ENCODE measurements at regions not wholly inside any gene's neighbourhood (a gene's known extent, or its start where the extent isn't known, plus 50 kb on each side); places are given as distances from the start of the nearest gene placed in this dataset.
"Not testable (repeated sequence)": the region's sequence is repeated elsewhere in the genome, so short reads cannot be mapped to it uniquely, and the experiment has no call there.

- Histone ChIP-seq H3K27me3 (ENCODE audit: insufficient read depth, poor library complexity, severe bottlenecking) (no peaks in the 10 kb centered on the region), H3K36me3 (ENCODE audit: low read depth) (no peaks in the 10 kb centered on the region), H3K27ac (ENCODE audit: poor library complexity, severe bottlenecking) (peak overlapping the region; percentile 84), H3K4me3 (ENCODE audit: severe bottlenecking) (no peak overlapping the region), H3K4me1 (ENCODE audit: insufficient read depth, poor library complexity, severe bottlenecking) (peaks cover 54% of the 10 kb centered on the region), H3K9me3 (ENCODE audit: severe bottlenecking) (no peaks in the 10 kb centered on the region)
- ATAC-seq (ENCODE audit: low read depth), result peak; percentile 76
- TF ChIP-seq CTCF (IDR thresholded peaks at IDR 0.05; ENCODE audit: poor library complexity, severe bottlenecking), result no peak
- no peak for DNase-seq (ENCODE audit: low spot score)
Measured at GRCh38 chr5:174533751-174534241, 190.6 kb upstream of the MSX2 start.

GRCh38 chr5:174535669-174536068 lies 188.7 kb upstream of the MSX2 start:
- DNase-seq (ENCODE audit: low spot score) (no peak), ATAC-seq (ENCODE audit: low read depth) (peak; percentile 64)
- peak overlapping the region; percentile 84 for H3K27ac ChIP-seq (ENCODE audit: poor library complexity, severe bottlenecking)
- H3K27me3 ChIP-seq (ENCODE audit: insufficient read depth, poor library complexity, severe bottlenecking), result no peaks in the 10 kb centered on the region
- no peaks in the 10 kb centered on the region for H3K9me3 ChIP-seq (ENCODE audit: severe bottlenecking)
- H3K36me3 ChIP-seq (ENCODE audit: low read depth), result no peaks in the 10 kb centered on the region
- H3K4me1 ChIP-seq (ENCODE audit: insufficient read depth, poor library complexity, severe bottlenecking), result peaks cover 45% of the 10 kb centered on the region
- no peak for TF ChIP-seq CTCF (IDR thresholded peaks at IDR 0.05; ENCODE audit: poor library complexity, severe bottlenecking)
- no peak overlapping the region for H3K4me3 ChIP-seq (ENCODE audit: severe bottlenecking)

GRCh38 chr5:174539823-174540222 lies 184.6 kb upstream of the MSX2 start:
- H3K27ac ChIP-seq (ENCODE audit: poor library complexity, severe bottlenecking); H3K9me3 ChIP-seq (ENCODE audit: severe bottlenecking); H3K27me3 ChIP-seq (ENCODE audit: insufficient read depth, poor library complexity, severe bottlenecking); DNase-seq (ENCODE audit: low spot score); H3K36me3 ChIP-seq (ENCODE audit: low read depth); ATAC-seq (ENCODE audit: low read depth); H3K4me3 ChIP-seq (ENCODE audit: severe bottlenecking): not testable (repeated sequence)
- H3K4me1 ChIP-seq (ENCODE audit: insufficient read depth, poor library complexity, severe bottlenecking), result peaks cover 16% of the 10 kb centered on the region

- no peak overlapping the region for H3K4me3 ChIP-seq (ENCODE audit: severe bottlenecking)
- TF ChIP-seq CTCF (IDR thresholded peaks at IDR 0.05; ENCODE audit: poor library complexity, severe bottlenecking), result no peak
- no peaks in the 10 kb centered on the region for H3K27me3 ChIP-seq (ENCODE audit: insufficient read depth, poor library complexity, severe bottlenecking)
Measured at GRCh38 chr5:174542037-174542436, 182.3 kb upstream of the MSX2 start.

GRCh38 chr5:174542471-174542870 lies 181.9 kb upstream of the MSX2 start:
- Histone ChIP-seq H3K4me3 (ENCODE audit: severe bottlenecking) (no peak overlapping the region), H3K4me1 (ENCODE audit: insufficient read depth, poor library complexity, severe bottlenecking) (no peaks in the 10 kb centered on the region), H3K9me3 (ENCODE audit: severe bottlenecking) (no peaks in the 10 kb centered on the region), H3K36me3 (ENCODE audit: low read depth) (no peaks in the 10 kb centered on the region), H3K27me3 (ENCODE audit: insufficient read depth, poor library complexity, severe bottlenecking) (no peaks in the 10 kb centered on the region), H3K27ac (ENCODE audit: poor library complexity, severe bottlenecking) (no peak overlapping the region)
- DNase-seq (ENCODE audit: low spot score), result no peak
- no peak for ATAC-seq (ENCODE audit: low read depth)
- TF ChIP-seq CTCF (IDR thresholded peaks at IDR 0.05; ENCODE audit: poor library complexity, severe bottlenecking), result no peak

More at GRCh38 chr5:174542037-174542436, 182.3 kb upstream of the MSX2 start:
- Histone ChIP-seq H3K4me1 (ENCODE audit: insufficient read depth, poor library complexity, severe bottlenecking) (no peaks in the 10 kb centered on the region), H3K9me3 (ENCODE audit: severe bottlenecking) (no peaks in the 10 kb centered on the region), H3K36me3 (ENCODE audit: low read depth) (no peaks in the 10 kb centered on the region), H3K27ac (ENCODE audit: poor library complexity, severe bottlenecking) (no peak overlapping the region)
- ATAC-seq (ENCODE audit: low read depth) (no peak), DNase-seq (ENCODE audit: low spot score) (no peak)

All from RWPE2 (cell line).